AG04450 (cell line): ENCODE measurements at regions not wholly inside any gene's neighbourhood (a gene's known extent, or its start where the extent isn't known, plus 50 kb on each side); places are given as distances from the start of the nearest gene placed in this dataset.

Source experiments
- CTCF ChIA-PET: fragments of 300-600, 350-600 bp; formaldehyde crosslinking; extraction: SDS; loops from one replicate; lab custom pipeline; 2022; ENCODE audit warnings: antibody characterized with exemption, inconsistent platforms; lab: Charles Lee
- POLR2A ChIA-PET: fragments of 350-600 bp; formaldehyde crosslinking; extraction: SDS; loops from one replicate; lab custom pipeline; 2021; ENCODE audit warnings: antibody characterized with exemption, inconsistent platforms; lab: Yijun Ruan, JAX
- DNase-seq: peaks from one replicate; pipeline ENCODE4 v3.0.0-alpha.2; 2011; ENCODE audit warnings: low read depth, low spot score
- H3K27ac ChIP-seq: one replicate; pipeline ENCODE4 v1.5.1; 2012; ENCODE audit warnings: low read depth, low read length, control low read depth
- H3K27me3 ChIP-seq: one replicate; pipeline ENCODE4 v1.6.0; 2012; ENCODE audit warnings: low read length; ENCODE audit not compliant: control insufficient read depth, insufficient read depth
- H3K4me3 ChIP-seq: 2 replicates; pipeline ENCODE4 v1.5.1; 2011; ENCODE audit warnings: mild to moderate bottlenecking, low read depth, low read length, control low read depth
- H3K9me3 ChIP-seq: 2 replicates; pipeline ENCODE4 v1.5.1; 2012; ENCODE audit warnings: low read length; ENCODE audit not compliant: control insufficient read depth, insufficient read depth
- TF ChIP-seq, protein P1 (sequence below): IDR thresholded peaks from 2 replicates; pipeline ENCODE4 v1.5.1; 2011; ENCODE audit warnings: low read depth, low read length, control low read depth, inconsistent platforms

DNA sequence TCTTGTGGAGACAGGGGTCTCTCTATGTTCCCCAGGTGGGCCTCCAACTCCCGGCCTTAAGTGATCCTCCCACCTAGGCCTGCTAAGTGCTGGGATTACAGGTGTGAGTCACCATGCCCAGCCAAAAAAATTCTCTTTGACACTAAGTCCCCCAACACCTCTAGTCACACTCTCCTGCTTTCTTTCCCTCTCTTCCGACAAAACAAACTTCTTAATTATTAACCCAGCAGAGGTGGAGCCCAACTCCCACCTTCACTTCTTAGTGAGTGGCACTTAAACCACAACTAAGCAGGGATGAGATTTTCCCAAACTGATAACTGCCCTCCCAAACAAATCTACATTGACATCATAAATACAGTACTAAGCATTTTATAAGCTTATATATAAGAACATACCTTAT lies 60.5 kb upstream of the PMAIP1 start:
- TF ChIP-seq, protein P1, sequence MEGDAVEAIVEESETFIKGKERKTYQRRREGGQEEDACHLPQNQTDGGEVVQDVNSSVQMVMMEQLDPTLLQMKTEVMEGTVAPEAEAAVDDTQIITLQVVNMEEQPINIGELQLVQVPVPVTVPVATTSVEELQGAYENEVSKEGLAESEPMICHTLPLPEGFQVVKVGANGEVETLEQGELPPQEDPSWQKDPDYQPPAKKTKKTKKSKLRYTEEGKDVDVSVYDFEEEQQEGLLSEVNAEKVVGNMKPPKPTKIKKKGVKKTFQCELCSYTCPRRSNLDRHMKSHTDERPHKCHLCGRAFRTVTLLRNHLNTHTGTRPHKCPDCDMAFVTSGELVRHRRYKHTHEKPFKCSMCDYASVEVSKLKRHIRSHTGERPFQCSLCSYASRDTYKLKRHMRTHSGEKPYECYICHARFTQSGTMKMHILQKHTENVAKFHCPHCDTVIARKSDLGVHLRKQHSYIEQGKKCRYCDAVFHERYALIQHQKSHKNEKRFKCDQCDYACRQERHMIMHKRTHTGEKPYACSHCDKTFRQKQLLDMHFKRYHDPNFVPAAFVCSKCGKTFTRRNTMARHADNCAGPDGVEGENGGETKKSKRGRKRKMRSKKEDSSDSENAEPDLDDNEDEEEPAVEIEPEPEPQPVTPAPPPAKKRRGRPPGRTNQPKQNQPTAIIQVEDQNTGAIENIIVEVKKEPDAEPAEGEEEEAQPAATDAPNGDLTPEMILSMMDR, result no peak
- CTCF ChIA-PET, result interaction anchor here (0.5 to 4.7 kb wide), 9 partner anchors 9 to 710 kb away, joined by 3 to 22 read pairs (median 5); partner anchors contain the start of gene CCBE1

DNA sequence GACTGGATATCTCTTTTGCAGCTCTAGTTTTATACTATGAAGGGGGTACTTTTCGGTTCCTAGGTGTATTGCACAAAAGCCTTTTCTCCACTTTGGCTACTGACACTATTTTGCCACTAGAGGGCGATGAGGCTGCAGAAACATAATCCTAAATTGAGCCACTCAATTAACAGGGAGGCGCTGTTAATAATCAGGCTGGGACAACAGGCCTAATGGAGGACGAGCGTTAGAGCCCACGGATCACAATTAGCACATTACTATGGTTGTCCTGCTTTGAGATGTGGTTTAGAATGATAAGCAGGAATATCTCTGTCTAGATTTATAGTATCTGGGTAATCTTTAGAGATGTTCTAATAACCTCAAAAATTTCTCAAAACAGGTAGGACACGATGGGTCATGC lies 62.2 kb upstream of the PMAIP1 start:
- ChIA-PET POLR2A (interaction anchor here (3.0 kb wide), 1 partner anchor 63 kb away, joined by 19 read pairs; the partner anchor contains the start of gene PMAIP1), CTCF (interaction anchor here (0.6 to 4.7 kb wide), 28 partner anchors 11 to 711 kb away, joined by 3 to 22 read pairs (median 4); partner anchors contain the start of gene PMAIP1)
- H3K27me3 ChIP-seq, result no peaks in the 10 kb centered on the region
- H3K27ac ChIP-seq, result no peak overlapping the region
- H3K9me3 ChIP-seq, result no peaks in the 10 kb centered on the region
- no peak overlapping the region for H3K4me3 ChIP-seq
- TF ChIP-seq, protein P1, result peak; percentile 94
- DNase-seq, result no peak

More for the DNA sequence above, 60.5 kb upstream of the PMAIP1 start:
- no peak overlapping the region for H3K27ac ChIP-seq
- no peaks in the 10 kb centered on the region for H3K27me3 ChIP-seq
- no peaks in the 10 kb centered on the region for H3K9me3 ChIP-seq
- no peak overlapping the region for H3K4me3 ChIP-seq
- no peak for DNase-seq
- POLR2A ChIA-PET, result no interaction called here

DNA sequence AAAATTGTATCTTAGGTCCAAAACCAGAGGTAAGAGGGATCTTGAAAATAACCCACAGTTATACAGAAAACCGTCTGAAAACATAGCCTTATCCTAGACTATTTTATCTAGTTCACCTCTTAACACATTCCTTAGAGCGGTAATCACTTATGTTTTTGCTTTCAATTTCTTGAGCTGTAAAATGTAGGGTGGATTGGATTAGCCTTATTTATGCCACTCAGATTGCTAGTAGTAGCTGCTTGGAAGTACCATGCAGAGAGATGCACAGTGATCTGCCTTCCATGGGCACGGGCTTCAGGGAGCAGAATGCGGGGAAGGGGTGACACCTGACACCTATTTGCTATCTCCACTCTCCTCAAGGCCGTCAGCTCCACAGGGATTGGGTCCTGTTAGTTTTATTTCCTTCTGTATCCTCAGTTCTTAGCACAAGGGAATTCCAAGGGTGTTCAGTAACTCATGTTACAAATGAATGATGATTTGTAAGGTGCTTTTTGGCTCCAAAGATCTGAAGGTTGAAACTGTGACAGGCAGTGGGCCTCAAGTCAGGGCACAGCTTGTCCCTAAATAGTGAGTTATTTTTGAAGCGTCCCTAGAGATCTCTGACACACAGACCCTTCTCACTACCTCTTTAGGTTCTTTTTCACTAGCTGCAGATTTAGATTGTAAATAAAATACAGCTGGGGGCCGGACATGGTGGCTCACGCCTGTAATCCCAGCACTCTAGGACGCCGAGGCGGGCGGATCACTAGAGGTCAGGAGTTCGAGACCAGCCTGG lies 64.0 kb upstream of the PMAIP1 start:
- TF ChIP-seq, protein P1, result no peak
- no peak overlapping the region for H3K4me3 ChIP-seq
- H3K9me3 ChIP-seq, result no peaks in the 10 kb centered on the region
- ChIA-PET CTCF (interaction anchor here (0.6 to 4.7 kb wide), 12 partner anchors 12 to 713 kb away, joined by 3 to 22 read pairs (median 6); partner anchors contain the start of gene CCBE1), POLR2A (interaction anchor here (0.6 to 3.0 kb wide), 2 partner anchors 61 to 64 kb away, joined by 5 to 19 read pairs; partner anchors contain the start of gene PMAIP1)
- no peak overlapping the region for H3K27ac ChIP-seq
- H3K27me3 ChIP-seq, result no peaks in the 10 kb centered on the region
- no peak for DNase-seq

DNA sequence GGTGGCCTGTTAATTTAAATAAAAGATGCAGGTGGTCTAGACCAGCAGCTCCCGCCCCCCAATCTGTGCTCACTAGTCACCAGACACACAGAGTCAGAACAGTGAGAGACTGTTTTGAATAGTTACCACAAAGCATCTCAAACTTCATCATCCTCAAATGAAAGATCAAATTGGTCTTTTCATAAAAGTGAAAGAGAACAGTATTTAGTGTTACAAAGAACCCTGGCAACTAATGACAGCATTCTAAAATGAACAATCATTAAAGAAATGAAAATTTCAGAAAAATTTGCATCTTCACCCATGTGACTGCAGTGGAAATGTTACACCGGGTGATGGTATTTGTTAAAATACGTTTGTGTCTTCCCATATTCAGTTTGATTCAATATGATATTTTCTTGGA lies 65.5 kb upstream of the PMAIP1 start:
- ChIA-PET POLR2A (no interaction called here), CTCF (interaction anchor here (2.6 kb wide), 1 partner anchor 203 kb away, joined by 8 read pairs; no protein-coding TSS in a partner anchor)
- Histone ChIP-seq H3K4me3 (no peak overlapping the region), H3K27me3 (no peaks in the 10 kb centered on the region), H3K9me3 (no peaks in the 10 kb centered on the region), H3K27ac (no peak overlapping the region)
- no peak for DNase-seq
- TF ChIP-seq, protein P1, result no peak

DNA sequence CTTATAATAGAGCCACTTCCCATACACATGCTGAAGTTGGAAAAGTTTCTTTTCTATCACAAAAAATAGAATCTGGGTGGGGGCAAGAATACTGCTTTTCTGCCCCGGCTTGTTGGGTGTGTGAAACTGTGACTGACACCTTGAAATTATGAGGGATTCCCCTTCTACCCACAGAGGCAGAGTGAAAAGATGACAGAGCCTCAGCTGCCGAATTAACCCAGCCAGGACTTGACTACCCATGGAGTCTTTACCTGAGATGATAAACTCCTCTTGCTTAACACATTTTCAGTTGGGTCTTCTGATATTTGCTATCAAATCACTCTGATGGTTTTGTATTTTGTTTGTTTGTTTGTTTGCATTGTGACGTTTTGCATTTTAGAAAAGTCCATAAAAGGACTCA lies 66.0 kb upstream of the PMAIP1 start:
- Histone ChIP-seq H3K27me3 (no peaks in the 10 kb centered on the region), H3K9me3 (no peaks in the 10 kb centered on the region), H3K27ac (no peak overlapping the region), H3K4me3 (no peak overlapping the region)
- ChIA-PET POLR2A (no interaction called here), CTCF (no interaction called here)
- DNase-seq, result no peak
- TF ChIP-seq, protein P1, result no peak
